ENCODE measurements at regions not wholly inside any gene's neighbourhood (a gene's known extent, or its start where the extent isn't known, plus 50 kb on each side); places are given as distances from the start of the nearest gene placed in this dataset.

- DNase-seq (ENCODE audit: low read depth) = peak; percentile 5
- no peak overlapping the region for H3K4me3 ChIP-seq (ENCODE audit: low read depth, low read length)
- TF ChIP-seq CTCF (IDR thresholded peaks at IDR 0.05; ENCODE audit: low read depth, low read length) (no peak), MAX (IDR thresholded peaks at IDR 0.05; ENCODE audit: low read depth, low read length) (no peak)
Observed at GRCh38 chr4:117949621-117950020, 84.7 kb upstream of the NDST3 start.

- no peak overlapping the region for H3K4me3 ChIP-seq (ENCODE audit: low read depth, low read length)
- TF ChIP-seq MAX (IDR thresholded peaks at IDR 0.05; ENCODE audit: low read depth, low read length) (no peak), POLR2A (IDR thresholded peaks at IDR 0.05; ENCODE audit: extremely low read depth, insufficient read length) (no peak), MYC (IDR thresholded peaks at IDR 0.05; ENCODE audit: low read depth, low read length) (no peak), CTCF (IDR thresholded peaks at IDR 0.05; ENCODE audit: low read depth, low read length) (no peak)
- DNase-seq (ENCODE audit: low read depth) = no peak
Observed at GRCh38 chr4:117957571-117957970, 76.7 kb upstream of the NDST3 start.

- TF ChIP-seq MYC (IDR thresholded peaks at IDR 0.05; ENCODE audit: low read depth, low read length) = no peak
- TF ChIP-seq POLR2A (IDR thresholded peaks at IDR 0.05; ENCODE audit: extremely low read depth, insufficient read length) = no peak
- no peak for TF ChIP-seq CTCF (IDR thresholded peaks at IDR 0.05; ENCODE audit: low read depth, low read length)
- TF ChIP-seq MAX (IDR thresholded peaks at IDR 0.05; ENCODE audit: low read depth, low read length) = no peak
- no peak overlapping the region for H3K4me3 ChIP-seq (ENCODE audit: low read depth, low read length)
- DNase-seq (ENCODE audit: low read depth) = no peak
Observed at GRCh38 chr4:117965622-117966021, 68.7 kb upstream of the NDST3 start.

- no peak for TF ChIP-seq MYC (IDR thresholded peaks at IDR 0.05; ENCODE audit: low read depth, low read length)
- no peak for TF ChIP-seq CTCF (IDR thresholded peaks at IDR 0.05; ENCODE audit: low read depth, low read length)
- TF ChIP-seq MAX (IDR thresholded peaks at IDR 0.05; ENCODE audit: low read depth, low read length) = no peak
- no peak for TF ChIP-seq POLR2A (IDR thresholded peaks at IDR 0.05; ENCODE audit: extremely low read depth, insufficient read length)
- no peak overlapping the region for H3K4me3 ChIP-seq (ENCODE audit: low read depth, low read length)
- no peak for DNase-seq (ENCODE audit: low read depth)
Observed at GRCh38 chr4:117968606-117969005, 65.7 kb upstream of the NDST3 start.

- DNase-seq (ENCODE audit: low read depth) = no peak
- no peak overlapping the region for H3K4me3 ChIP-seq (ENCODE audit: low read depth, low read length)
- TF ChIP-seq MYC (IDR thresholded peaks at IDR 0.05; ENCODE audit: low read depth, low read length) (no peak), MAX (IDR thresholded peaks at IDR 0.05; ENCODE audit: low read depth, low read length) (no peak), CTCF (IDR thresholded peaks at IDR 0.05; ENCODE audit: low read depth, low read length) (no peak), POLR2A (IDR thresholded peaks at IDR 0.05; ENCODE audit: extremely low read depth, insufficient read length) (no peak)
Observed at GRCh38 chr4:117971403-117971802, 62.9 kb upstream of the NDST3 start.

All from NB4 (cell line).